ENCODE measurements at regions not wholly inside any gene's neighbourhood (a gene's known extent, or its start where the extent isn't known, plus 50 kb on each side); places are given as distances from the start of the nearest gene placed in this dataset.

- DNase-seq, result no peak
Measured at GRCh38 chr4:154086247-154086646, 297.4 kb upstream of the SFRP2 start.

DNA sequence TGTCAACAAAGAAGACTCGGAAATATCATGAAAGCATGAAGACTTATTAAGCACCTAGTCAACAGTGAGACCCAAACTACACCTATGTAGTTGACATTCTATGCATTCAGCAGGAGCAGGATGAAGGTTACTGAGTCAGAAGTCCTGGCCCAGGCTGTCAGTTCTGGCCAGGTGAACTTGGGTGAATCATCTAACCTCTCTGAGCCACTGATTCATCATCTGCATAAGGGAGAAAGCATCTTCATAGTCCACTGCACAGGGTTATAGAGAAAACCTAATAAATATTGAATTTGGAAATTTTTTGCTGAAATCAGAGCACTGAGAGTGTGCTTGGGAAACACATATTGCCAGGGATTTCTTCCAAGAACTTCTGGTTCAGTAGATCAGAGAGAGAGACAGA is 296.0 kb upstream of the SFRP2 start:
- no peak for DNase-seq

DNA sequence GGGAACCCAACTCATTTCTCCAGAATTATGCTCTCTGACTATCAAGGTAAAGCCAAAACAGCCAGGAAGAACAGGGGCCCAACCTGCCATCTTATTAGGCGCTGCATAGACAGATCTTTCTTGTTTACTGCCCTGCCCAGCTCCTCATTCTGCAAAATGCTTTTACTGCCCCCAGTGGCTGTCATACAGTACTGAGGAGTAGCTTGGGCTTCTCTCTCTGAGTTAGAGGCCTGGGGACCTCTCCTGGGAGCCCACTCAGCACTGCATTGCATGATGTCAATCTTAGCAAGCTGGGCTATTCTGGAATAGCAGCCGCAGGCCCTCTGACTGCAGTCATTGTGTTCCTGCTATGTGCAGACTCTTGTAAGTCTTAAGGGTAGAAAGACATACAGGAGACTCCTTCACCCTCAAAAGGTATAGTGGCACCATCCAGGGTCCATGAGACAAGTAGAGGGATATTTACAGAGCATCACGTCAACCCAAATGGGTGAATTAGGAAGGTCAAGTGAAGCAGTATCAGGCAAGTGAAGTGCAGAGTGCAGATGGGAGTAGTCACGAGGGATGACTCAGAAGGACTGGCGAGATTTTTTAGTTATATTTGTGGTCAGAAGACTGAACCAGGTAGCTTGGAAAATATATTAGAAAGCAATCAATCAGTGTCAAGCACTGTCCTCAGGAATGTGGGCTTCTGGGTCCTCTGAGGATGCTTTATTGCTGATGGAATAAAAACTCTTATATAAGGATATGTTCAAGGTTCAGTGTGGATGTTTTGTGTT is 294.1 kb upstream of the SFRP2 start:
- DNase-seq, result no peak

DNA sequence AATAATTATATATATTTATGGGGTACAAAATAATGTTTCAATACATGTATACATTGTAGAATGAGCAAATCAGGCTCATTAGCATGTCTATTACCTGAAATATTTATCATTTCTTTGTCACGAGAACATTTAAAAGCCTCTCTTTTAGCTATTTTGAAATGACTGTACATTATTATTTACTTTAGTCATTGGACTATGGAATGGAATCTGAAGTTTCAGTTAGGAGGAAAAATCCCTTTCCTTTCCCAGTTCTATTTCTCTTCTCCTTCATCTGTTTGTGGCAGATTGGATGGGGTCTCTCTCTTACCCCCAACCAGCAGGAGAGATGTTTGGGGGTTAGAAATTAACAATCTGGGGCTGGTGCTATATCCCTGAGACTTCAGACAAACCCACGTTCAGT is 292.5 kb upstream of the SFRP2 start:
- no peak for DNase-seq

GRCh38 chr4:154078504-154079350 is 289.8 kb upstream of the SFRP2 start:
- no peak for DNase-seq

- no peak for DNase-seq
Measured at GRCh38 chr4:154076921-154077320, 288.0 kb upstream of the SFRP2 start.

DNA sequence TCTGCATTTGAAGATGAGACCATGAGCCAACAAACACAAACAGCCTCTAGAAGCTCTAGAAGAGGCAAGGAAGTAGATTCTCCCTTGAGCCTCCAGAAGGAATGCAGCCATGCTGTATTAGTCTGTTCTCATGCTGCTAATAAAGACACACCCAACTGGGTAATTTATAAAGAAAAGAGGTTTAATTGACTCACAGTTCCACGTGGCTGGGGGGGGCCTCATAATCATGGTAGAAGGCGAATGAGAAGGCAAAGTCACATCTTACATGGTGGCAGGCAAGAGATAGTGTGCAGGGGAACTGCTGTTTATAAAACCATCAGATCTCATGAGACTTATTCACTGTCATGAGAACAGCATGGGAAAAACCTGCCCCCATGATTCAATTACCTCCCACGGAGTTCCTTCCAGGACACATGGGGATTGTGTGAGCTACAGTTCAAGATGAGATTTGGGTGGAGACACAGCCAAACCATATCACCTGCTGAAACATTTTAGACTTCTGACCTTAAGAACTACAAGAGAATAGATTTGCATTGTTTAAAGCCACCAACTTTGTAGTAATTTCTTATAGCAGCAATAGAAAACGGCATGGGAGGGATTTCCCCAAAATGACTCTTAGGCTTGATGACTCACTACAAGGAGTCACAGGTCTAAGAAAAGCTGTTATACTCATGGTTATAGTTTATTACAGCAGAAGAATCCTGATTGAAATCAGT is 284.4 kb upstream of the SFRP2 start:
- no peak for DNase-seq

- DNase-seq, result no peak
Measured at GRCh38 chr4:154067786-154068185, 278.9 kb upstream of the SFRP2 start.

DNA sequence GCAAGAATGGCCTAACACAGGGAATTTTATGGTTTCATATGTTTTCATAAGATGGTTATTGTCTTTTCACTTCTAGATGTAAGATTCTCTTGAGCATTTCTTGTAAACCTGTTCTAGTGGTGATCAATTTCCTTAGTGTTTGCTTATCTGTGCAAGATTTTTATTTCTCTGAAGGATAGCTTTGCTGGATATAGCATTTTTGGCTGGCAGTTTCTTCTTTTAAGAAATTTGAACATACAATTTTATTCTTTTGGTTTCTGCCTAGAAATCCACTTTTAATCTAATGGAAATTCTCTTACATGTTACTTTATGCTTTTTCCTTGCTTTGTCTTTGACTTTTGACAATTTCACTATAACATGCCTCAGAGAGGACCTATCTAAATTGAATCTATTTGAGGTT is 276.5 kb upstream of the SFRP2 start:
- no peak for DNase-seq

GRCh38 chr4:154064244-154064643 is 275.4 kb upstream of the SFRP2 start:
- no peak for DNase-seq

DNA sequence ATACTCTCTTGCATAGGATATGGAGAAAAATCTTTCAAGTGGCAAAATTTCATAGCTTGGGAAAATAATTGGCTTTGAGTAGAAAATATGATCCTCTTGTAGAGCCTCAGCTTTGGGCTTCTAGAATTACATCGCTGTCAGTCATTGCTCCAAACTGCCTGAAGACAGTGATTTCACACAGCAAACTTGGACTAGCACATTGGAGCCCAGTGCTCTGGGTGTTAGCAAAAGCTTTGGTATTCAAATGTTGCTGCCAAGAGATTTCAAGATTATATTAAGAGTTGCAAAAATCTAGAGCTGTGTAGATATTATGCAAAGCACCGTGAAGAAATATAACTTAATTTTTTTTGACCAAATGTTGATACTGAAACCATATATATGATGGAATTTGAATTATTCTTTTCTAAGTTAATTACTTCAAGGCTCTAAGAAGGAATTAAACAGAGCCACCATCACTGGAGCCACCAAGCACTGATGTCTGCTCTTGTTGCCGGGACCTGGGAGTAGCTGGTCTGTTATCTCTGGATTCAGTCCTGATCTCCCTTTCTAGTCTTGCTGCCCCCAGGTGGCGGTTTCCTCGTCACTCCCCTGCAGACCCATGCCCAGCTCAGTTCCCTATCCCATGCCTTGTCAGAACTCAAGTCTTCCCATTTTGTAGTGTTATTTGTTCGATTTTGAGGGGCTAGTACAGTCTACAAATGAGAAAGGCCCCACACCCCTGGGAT is 260.7 kb upstream of the SFRP2 start:
- no peak for DNase-seq

- no peak for DNase-seq
Measured at GRCh38 chr4:154047733-154048132, 258.9 kb upstream of the SFRP2 start.

DNA sequence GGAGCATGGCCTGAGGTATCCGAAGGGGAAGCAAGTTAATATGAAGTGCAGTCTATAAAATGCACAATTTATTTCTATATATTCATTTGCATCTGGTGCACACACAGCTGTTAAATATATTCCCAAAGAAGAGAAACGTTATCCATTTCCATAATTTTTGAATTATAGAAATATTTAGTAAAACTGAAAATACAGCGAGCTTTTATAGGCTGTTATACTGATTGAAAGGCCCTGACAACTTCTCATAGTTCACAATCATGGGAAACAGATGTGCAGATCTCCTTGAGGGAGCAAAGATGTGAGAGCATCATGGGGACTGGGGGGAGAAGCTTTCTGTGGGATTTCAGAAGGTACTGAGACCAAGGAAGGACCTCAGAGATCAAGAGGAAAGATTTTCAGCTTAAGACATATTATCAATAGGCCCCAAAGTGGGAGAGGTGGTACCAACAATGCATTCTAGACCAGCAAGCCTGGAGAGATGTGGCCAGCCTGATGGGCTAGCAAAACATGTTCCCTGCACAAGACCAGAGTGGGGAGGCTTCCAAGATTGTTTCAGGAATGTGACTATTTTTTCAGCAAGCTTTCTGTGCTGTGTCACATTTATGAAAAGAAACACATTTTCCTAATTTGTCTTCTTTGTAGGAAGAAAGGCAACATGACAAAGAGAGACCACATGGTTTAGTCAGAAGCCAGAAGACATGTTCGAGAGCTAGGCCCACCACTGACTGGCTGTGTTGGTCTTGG is 256.0 kb upstream of the SFRP2 start:
- no peak for DNase-seq

GRCh38 chr4:154044108-154044531 is 255.2 kb upstream of the SFRP2 start:
- DNase-seq, result no peak

GRCh38 chr4:154041640-154042039 is 252.8 kb upstream of the SFRP2 start:
- no peak for DNase-seq

DNA sequence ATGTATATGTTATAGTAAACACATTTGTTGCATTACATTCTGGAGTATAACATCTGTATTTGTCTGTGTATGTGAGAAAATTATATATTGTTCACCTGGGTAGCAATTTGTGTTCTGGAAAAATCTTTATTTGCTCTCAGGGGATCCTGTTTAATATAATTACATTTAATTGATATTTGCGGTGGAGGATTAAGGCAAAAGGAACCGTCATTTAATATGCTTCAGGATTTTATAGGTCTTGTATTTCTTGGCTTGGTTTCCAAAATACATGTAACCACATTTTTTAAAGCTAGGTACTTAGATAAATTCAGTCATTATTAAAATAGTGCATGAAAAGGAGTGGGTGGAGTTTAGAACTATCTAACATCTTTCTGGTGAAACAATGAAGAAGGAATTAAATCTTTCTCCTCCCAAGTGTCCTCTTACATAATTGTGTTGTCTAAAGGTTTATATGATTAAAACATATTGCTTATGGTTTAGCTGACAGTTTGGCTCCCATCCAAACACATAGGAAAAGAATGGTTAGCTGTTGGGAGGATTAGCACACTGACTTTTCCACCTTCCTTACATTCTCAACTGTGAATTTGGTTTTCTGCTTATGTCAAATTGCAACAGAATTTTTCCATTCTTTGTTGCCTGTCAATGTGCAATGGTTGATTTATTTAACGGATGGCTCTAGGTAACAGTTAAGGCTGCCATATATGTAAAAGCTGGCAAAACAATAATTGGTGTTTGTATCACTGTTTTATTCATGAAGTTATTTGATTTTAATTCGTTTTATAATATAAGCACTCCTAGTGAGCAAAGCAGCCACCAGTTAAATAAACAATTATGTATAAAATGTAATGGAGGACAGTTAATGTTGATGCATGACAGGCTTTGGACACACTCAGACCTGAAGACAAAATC is 250.8 kb upstream of the SFRP2 start:
- DNase-seq, result no peak

DNA sequence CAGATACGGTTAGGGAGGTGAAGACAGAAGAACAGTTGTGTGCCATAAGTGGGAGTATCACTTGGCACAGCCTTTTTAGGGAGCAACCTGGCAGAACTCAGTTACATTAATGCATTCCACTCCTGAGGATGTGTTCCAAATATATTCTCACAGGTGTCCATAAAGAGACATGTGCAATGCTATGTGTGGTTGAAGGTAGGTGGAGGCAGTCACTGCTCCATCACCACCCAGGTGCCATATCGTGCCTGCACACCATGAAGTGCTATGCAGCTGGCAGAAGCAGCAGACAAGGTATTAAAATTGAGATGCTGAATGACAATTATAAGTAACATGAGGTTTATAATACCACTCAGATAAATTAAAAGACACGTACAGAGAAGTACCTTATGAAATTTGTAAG is 248.0 kb upstream of the SFRP2 start:
- DNase-seq, result no peak

- no peak for DNase-seq
Measured at GRCh38 chr4:154035341-154035740, 246.5 kb upstream of the SFRP2 start.

DNA sequence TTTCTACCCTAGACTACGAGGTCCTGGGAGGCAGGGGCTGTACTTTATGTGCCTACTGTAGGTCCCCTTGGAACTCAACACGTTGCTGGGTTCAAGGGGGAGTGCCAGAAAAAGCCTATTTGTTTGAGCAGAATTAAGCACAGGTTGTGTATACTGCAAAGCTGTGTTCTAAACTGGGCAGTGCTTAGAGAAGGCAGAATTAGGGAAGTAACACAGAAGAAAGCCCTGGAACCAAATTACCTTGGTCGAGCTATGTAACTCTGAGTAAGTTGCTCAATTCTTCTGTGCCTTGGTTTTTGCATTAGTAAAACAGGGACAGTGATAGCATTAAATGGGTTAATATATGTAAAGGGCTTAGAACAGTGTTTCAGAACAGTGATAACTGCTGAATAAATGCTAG is 245.0 kb upstream of the SFRP2 start:
- no peak for DNase-seq

GRCh38 chr4:154032914-154033313 is 244.0 kb upstream of the SFRP2 start:
- no peak for DNase-seq

- no peak for DNase-seq
Measured at GRCh38 chr4:154030746-154031145, 241.9 kb upstream of the SFRP2 start.
